Glutamatergic neuron (in vitro differentiated cells): ENCODE measurements at regions not wholly inside any gene's neighbourhood (a gene's known extent, or its start where the extent isn't known, plus 50 kb on each side); places are given as distances from the start of the nearest gene placed in this dataset.

Experiments used
- DNase-seq: peaks from one replicate; pipeline ENCODE4 v3.0.0; 2022
- H3K27ac Mint-ChIP-seq: one replicate; pipeline ENCODE4 v1.8.0; 2020; ENCODE audit warnings: mild to moderate bottlenecking, mixed read lengths, inconsistent platforms; ENCODE audit not compliant: unreplicated experiment
- H3K27me3 Mint-ChIP-seq: one replicate; pipeline ENCODE4 v1.8.0; 2020; ENCODE audit warnings: mild to moderate bottlenecking, moderate library complexity, mixed read lengths, inconsistent platforms; ENCODE audit not compliant: unreplicated experiment
- H3K36me3 Mint-ChIP-seq: one replicate; pipeline ENCODE4 v1.8.0; 2020; ENCODE audit warnings: mild to moderate bottlenecking, mixed read lengths, inconsistent platforms; ENCODE audit not compliant: unreplicated experiment
- H3K4me1 Mint-ChIP-seq: one replicate; pipeline ENCODE4 v1.8.0; 2020; ENCODE audit warnings: mild to moderate bottlenecking, low read depth, mixed read lengths, inconsistent platforms; ENCODE audit not compliant: unreplicated experiment
- H3K4me3 Mint-ChIP-seq: one replicate; pipeline ENCODE4 v1.8.0; 2020; ENCODE audit warnings: mild to moderate bottlenecking, mixed read lengths, inconsistent platforms; ENCODE audit not compliant: unreplicated experiment
- H3K9me3 Mint-ChIP-seq: one replicate; pipeline ENCODE4 v1.8.0; 2020; ENCODE audit warnings: mild to moderate bottlenecking, moderate library complexity, mixed read lengths, inconsistent platforms; ENCODE audit not compliant: unreplicated experiment
- TF ChIP-seq, protein P1 (sequence below): fragments of 200-600 bp; sonication (generic); IDR thresholded peaks from one replicate; pipeline ENCODE4 v1.5.0; 2021; ENCODE audit not compliant: partially characterized antibody, unreplicated experiment

DNA sequence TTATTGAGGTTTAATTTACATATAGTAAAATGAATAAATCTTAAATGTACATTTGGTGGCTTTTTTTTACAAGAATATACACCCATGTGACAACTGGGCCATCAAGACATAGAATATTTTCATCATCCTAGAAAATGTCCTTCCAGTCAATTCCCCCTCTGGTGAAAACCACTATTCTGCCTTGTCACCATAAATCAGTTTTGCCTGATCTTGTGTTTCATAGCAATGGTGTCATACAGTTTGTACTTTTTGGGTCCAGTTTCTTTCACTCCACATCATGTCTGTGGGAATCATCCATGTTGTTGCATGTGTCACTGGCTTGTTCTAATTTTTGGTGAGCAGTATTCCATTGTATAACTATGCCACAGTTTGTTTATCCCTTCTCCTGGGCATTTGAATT, 133.1 kb downstream of the PDCD6IP start:
- TF ChIP-seq, protein P1, sequence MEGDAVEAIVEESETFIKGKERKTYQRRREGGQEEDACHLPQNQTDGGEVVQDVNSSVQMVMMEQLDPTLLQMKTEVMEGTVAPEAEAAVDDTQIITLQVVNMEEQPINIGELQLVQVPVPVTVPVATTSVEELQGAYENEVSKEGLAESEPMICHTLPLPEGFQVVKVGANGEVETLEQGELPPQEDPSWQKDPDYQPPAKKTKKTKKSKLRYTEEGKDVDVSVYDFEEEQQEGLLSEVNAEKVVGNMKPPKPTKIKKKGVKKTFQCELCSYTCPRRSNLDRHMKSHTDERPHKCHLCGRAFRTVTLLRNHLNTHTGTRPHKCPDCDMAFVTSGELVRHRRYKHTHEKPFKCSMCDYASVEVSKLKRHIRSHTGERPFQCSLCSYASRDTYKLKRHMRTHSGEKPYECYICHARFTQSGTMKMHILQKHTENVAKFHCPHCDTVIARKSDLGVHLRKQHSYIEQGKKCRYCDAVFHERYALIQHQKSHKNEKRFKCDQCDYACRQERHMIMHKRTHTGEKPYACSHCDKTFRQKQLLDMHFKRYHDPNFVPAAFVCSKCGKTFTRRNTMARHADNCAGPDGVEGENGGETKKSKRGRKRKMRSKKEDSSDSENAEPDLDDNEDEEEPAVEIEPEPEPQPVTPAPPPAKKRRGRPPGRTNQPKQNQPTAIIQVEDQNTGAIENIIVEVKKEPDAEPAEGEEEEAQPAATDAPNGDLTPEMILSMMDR, result no peak
- DNase-seq, result no peak
- Mint-ChIP-seq H3K9me3 (peaks cover 6% of the 10 kb centered on the region), H3K27me3 (peaks cover 2% of the 10 kb centered on the region), H3K4me3 (no peak overlapping the region), H3K36me3 (peaks cover 6% of the 10 kb centered on the region), H3K27ac (no peak overlapping the region), H3K4me1 (no peaks in the 10 kb centered on the region)

DNA sequence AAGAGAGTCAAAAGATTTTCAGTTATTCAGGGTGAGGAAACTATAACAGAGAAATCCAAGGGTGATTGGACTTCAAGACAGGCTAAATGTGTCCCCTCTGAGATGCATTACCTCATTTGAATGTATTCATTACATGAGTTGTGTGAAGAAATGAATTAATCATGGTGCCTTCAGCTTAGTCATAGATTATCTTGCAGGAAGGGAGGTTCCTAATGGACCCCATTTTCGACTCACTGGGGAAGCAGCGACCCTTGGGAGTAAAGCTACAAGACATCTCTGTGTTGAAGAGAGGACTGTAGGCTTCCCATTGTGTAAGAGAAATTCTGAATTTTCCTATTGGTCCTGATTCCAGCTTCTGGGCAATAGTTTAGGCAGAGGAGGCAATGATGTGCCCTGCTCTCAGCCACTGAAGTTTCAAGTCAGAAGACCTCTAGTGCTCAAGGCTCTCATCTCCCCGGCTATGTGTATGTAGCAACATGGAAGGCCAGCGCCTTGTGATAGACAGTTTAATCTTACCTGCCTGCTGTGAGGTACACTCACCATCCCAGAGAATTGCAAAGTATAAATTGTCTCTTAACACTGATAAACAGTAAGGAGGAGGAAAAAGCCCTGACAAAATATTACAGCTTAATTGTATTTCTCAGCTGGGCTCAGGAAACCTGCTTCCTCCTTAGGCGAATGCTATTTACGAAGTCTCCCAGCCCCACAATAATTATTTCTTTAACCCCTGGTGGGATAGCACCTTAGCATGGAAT, 133.8 kb downstream of the PDCD6IP start:
- Mint-ChIP-seq H3K4me3 (no peak overlapping the region), H3K4me1 (no peaks in the 10 kb centered on the region), H3K27me3 (peaks cover 2% of the 10 kb centered on the region), H3K36me3 (peaks cover 6% of the 10 kb centered on the region), H3K9me3 (peaks cover 6% of the 10 kb centered on the region), H3K27ac (no peak overlapping the region)
- TF ChIP-seq, protein P1, result no peak
- DNase-seq, result no peak

DNA sequence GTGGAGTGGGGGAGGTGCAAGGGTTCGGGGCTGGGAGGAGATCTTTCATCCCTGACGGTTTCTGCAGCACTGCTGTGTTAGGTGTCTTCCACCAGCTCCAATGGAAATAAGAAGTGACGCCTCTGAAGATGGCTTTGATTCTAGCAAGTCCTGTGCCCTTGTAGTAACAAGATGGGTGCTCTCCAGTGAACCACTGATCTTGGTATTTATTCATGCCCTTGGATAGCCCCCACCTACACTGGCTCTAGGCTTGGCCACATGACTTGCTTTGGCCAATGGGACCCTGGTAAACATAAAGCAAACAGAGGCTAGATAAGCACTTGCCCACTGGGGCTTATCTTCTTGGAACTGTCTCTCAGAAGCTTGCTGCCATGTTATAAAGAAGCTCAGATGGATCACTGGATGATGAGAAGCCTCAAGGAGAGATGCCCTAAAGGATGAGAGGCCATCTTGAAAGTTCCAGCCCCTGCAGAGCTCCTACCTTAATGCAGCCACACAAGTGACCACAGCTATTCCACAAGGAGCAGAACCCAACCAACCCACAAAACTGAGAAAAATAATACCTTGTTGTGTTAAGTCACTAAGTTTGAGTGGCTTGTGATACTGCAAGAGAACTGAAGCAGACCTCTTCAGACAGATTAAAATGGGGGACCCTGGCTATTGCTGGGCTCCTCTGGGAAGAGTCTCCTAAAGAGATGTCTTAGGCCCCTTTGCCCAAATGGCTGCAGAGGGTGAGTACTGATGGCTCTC, 137.9 kb downstream of the PDCD6IP start:
- Mint-ChIP-seq H3K36me3 (peaks cover 6% of the 10 kb centered on the region), H3K27me3 (no peaks in the 10 kb centered on the region), H3K9me3 (peaks cover 6% of the 10 kb centered on the region), H3K4me3 (no peak overlapping the region), H3K27ac (no peak overlapping the region), H3K4me1 (peaks cover 18% of the 10 kb centered on the region)
- no peak for DNase-seq
- TF ChIP-seq, protein P1, result no peak

DNA sequence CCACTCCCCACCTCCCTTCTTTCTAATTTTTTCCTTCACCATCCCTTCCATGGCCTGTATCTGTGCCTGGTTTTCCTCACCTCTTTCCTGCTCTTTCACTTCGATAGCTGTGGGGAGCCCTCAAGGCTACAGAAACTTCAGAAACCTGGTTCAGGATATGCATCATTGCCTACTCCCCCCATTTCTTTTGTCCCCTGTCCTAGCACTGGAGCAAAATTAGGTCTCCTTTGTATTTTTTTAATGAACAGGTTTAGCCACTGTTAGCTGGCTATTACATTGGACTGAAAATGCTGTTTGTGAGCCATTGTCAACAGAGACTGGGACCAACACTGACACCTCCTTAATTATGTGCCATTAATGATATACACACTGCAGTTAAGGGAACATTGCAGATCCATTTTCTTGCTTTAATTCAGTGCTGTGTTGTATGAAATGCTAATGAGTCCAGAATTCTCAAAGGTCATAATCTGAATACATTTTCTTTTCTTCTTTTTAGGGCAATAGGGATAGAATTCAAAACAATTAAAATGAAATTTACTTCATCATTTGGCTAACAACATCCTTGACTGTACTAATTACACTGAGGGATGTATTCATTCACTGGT, 138.6 kb downstream of the PDCD6IP start:
- H3K27ac Mint-ChIP-seq, result no peak overlapping the region
- H3K27me3 Mint-ChIP-seq, result no peaks in the 10 kb centered on the region
- no peak overlapping the region for H3K4me3 Mint-ChIP-seq
- H3K4me1 Mint-ChIP-seq, result peaks cover 23% of the 10 kb centered on the region
- peaks cover 6% of the 10 kb centered on the region for H3K36me3 Mint-ChIP-seq
- DNase-seq, result no peak
- H3K9me3 Mint-ChIP-seq, result peaks cover 6% of the 10 kb centered on the region
- TF ChIP-seq, protein P1, result no peak
